OCI-LY3 (cell line): ENCODE measurements at regions not wholly inside any gene's neighbourhood (a gene's known extent, or its start where the extent isn't known, plus 50 kb on each side); places are given as distances from the start of the nearest gene placed in this dataset.

Experiments
- EZH2phosphoT487 ChIP-seq: fragments of 200-600 bp; shearing (Covaris generic); IDR thresholded peaks from 2 replicates; pipeline ENCODE4 v1.6.1; 2018; ENCODE audit warnings: antibody characterized with exemption, mixed run types, low read depth
- TF ChIP-seq, protein P1 (sequence below): fragments of 200-600, 300-600 bp; sonication (generic); IDR thresholded peaks from 2 replicates; pipeline ENCODE4 v1.5.1; 2014; ENCODE audit warnings: antibody characterized with exemption, low read length, low read depth

DNA sequence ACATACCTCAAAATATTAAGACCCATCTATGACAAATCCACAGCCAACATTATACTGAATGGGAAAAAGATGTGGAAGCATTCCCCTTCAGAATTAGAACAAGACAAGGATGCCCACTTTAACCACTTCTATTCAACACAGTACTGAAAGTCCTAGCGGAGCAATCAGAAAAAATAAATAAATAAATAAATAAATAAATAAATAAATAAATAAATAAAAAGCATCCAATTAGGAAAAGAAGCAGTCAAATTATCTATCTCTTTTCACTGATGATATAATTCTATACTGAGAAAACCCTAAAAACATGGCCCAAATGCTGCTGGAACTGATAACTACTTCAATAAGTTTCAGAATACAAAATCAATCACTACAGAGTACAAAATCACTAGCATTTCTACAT, 67.5 kb downstream of the PRR32 start:
- TF ChIP-seq EZH2phosphoT487 = no peak
- TF ChIP-seq, protein P1, sequence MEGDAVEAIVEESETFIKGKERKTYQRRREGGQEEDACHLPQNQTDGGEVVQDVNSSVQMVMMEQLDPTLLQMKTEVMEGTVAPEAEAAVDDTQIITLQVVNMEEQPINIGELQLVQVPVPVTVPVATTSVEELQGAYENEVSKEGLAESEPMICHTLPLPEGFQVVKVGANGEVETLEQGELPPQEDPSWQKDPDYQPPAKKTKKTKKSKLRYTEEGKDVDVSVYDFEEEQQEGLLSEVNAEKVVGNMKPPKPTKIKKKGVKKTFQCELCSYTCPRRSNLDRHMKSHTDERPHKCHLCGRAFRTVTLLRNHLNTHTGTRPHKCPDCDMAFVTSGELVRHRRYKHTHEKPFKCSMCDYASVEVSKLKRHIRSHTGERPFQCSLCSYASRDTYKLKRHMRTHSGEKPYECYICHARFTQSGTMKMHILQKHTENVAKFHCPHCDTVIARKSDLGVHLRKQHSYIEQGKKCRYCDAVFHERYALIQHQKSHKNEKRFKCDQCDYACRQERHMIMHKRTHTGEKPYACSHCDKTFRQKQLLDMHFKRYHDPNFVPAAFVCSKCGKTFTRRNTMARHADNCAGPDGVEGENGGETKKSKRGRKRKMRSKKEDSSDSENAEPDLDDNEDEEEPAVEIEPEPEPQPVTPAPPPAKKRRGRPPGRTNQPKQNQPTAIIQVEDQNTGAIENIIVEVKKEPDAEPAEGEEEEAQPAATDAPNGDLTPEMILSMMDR = no peak
